Urothelium cell line (cell line): ENCODE measurements at regions not wholly inside any gene's neighbourhood (a gene's known extent, or its start where the extent isn't known, plus 50 kb on each side); places are given as distances from the start of the nearest gene placed in this dataset.

Source experiments
- DNase-seq: peaks from one replicate; pipeline ENCODE4 v3.0.0; 2011; ENCODE audit warnings: low spot score, mixed read lengths
- FAIRE-seq: peaks from 2 replicates; lab custom pipeline; 2011; peaks lifted over from hg19 to GRCh38; lab: Jason Lieb, UNC

DNA sequence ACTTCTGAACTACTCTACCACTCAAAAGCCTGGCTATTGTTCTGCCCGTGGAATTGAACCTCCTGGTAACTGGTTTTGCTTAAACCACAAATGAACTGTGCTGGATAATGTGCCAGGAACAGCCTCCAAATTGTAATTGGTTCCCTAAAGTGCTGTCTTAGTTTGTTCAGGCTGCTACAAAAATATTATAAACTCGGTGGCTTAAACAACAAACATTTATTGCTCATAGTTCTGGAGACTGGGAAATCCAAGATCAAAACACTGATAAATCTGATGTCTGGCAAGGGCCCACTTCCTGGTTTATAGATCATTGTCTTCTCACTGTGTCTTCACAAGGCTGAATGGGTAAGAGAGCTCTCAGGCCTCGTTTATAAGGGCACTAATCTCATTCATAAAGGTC, 149.2 kb upstream of the NCKAP5 start:
- FAIRE-seq (no peak), DNase-seq (no peak)

DNA sequence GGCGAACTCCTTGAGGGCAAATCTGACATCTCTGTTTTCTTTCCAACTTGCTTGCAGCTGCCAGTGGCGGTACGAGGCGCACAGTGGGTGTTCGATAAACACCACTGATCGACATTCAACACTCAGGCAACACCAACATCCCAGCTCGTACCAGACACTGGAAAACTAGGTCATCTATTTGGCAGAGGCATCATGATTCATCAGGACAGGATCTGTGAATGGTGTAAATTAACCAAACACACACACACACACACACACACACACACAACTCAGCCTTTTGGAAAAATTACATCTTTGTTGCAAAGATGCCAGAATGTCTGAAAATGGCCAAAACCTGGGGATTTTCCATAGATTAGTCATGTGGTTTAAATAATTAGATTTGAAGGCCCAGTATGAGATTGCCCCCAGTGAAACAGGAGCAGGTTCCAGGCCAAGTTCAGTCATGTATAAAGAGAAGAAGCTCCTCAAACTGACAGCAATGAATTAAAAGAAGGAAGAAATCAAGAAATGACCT, 150.5 kb upstream of the NCKAP5 start:
- DNase-seq (peak; percentile 37), FAIRE-seq (no peak)

DNA sequence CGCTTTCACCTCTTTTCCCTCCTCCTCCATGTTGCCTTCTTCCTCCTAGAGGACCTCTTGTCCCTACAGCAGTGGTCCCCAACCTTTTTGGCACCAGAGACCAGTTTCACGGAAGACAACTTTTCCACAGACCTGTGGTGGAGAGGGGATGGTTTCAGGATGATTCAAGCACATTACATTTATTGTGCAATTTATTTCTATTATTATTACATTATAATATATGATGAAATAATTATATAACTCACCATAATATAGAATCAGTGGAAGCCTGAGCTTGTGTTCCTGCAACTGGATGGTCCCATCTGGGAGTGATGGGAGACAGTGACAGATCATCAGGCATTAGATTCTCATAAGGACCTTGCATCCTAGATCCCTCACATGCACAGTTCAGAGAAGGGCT, 152.2 kb upstream of the NCKAP5 start:
- FAIRE-seq, result no peak
- DNase-seq, result no peak

DNA sequence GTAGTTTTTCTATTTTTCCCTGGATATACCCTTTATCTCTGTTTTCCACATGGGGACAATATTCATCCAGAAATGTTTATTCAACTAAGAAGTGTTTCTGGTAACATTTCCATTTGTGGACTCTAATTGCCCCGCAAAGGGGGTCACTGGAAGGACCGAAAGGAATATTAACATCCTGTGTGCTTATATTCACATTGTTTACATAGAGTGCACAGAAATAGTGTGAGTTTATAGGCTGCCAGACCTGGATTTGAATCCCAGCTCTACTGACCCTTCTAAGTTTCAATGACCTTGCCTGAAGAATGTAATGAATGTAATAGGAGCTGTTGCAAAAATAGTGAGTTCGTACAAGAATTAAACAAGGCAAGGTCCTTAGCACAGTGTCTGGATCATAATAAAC, 152.9 kb upstream of the NCKAP5 start:
- FAIRE-seq, result no peak

DNA sequence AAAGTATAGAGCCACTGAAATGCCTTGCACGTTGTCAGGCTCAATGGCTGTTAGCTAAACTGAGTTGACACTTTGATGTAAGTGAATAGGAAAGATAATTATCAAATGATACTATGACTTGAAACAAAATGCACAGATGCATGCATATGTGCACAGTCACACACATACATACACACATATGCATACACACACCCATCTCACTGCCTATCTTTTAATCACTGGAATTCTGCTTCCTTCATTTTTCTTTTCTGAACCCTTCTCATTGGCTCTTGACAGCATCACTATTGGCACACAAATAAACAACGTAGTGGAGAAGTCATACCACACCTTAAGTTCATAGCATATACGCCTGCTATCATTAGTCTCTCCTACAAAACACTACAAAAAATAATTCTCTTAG, 154.9 kb upstream of the NCKAP5 start:
- DNase-seq, result no peak
- no peak for FAIRE-seq

More for the DNA sequence above, 152.9 kb upstream of the NCKAP5 start:
- DNase-seq, result no peak

DNA sequence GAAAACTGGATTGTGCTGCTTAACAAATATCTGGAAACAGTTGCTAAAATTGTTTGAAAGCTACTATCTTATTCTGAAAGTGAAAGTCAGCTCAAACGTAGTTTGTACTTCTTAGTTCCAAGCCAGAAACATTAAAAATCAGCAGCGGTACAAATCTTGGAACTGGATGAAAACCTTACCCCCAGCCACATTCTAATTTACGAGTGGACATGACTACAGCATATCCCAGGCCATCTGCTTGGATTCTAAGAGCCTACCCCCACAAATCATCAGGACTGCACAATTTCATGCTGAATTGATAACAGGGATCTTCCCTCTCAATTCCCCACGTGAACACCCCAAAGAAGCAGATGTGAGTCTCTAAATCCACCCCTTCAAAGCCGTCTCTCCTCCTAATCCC, 158.7 kb upstream of the NCKAP5 start:
- DNase-seq, result no peak
- no peak for FAIRE-seq

DNA sequence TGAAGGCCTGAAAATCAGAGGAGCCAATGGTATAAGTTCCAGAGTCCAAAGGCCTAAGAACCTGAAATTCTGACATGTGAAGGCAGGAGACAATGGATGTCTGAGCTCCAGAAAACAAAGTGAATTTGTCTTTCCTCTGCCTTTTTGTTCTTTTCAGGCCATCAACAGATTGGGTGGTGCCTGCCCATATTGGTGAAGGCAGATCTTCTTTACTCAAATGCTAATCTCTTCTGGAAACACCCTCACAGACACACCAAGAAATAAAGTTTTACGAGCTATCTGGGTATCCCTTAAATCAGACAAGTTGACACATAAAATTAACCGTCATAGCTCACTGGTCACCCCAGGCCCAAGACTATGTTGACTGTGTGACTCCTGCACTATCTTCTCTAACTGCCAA, 163.8 kb upstream of the NCKAP5 start:
- FAIRE-seq (no peak), DNase-seq (no peak)

DNA sequence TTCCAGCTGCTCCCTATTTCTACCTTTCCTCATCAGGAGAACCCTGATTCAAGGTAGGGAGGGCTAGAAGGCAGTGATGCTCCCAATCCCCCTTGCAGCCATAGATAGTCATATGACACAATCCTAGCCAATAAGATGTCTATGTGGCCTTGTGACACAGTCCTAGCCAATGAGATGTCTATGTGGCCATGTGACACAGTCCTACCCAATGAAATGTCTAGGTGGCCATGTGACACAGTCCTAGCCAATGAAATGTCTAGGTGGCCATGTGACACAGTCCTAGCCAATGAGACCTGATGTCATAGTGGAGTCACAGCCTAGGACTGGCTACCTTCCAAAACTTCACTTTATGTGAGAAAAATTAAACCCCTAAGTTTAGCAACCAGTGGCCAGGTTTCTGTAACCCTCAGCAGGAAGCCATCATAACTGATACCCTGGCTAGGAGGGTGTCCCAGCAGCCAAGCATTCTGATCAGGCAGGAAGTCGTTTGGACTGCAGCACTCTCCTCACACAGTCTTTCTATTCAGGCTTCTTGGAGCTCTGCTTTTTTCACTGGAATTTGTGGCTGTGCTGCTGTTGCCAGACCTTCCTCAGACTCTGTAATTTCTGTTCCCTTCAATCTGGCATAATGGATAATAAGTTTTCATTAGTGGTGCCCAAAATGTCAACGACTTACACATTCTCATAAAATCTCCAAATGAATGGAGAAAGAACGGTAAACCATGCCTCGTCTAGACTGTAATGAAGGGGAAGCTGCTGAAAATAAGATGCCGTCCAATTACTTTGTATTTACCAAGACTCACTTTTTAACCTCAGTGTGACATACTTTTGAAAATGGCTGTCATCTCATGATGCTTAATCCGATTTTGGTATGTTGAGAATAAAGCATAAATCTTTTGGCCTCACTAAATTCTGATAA, 165.0 kb upstream of the NCKAP5 start:
- no peak for FAIRE-seq
- DNase-seq, result no peak

DNA sequence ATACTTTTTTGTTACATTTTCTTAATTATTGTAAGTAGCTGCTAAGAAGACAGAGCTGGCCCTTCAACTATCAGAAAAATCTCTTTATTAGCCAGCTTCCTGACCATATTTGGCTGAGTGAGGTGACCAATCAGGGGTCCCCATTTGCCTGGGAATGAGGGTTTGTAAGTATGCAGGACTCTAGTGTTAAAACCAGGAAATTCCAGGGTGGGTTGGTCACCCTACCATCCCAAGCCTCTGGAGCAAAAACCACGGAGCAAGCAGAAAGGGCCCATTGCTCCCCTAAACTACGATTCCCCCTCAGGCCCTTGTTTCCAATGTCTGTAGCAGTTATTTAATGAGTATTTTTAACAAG, 165.6 kb upstream of the NCKAP5 start:
- no peak for FAIRE-seq
- no peak for DNase-seq

DNA sequence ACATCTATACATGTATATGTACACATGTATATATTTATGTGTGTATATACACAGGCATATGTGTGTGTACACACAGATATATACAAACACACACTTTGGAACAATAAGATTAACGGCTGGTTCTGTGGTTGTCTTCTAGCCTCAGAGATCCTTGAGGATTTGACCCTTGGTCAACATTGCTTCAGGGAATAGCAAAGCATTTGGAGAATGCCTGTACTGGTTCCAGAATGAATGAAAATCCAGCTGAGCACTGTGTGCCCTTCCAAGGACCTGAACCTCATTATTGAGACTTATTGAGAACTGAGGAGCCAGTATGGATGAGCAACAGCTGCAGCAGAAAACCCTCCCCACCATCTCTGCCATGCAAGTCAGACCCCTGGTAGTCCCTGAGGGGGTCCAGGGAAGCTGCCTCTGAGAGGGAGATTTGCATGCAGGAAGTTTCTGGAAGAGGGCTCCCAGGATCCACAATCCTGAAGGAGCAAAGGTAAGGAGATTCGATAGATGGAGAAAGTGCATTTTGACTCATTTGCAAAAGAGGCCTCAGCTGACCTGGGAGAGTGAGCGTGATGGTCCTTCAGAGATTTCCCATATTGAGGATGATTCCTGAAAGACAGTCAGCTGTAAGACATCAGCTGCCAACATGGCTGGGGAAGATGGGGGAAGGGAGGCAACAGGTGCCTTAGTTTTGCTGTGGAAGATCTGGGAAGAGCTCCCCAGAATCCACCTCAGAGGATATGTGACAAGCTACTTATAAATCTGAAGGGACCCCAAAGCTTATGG, 166.6 kb upstream of the NCKAP5 start:
- FAIRE-seq (no peak), DNase-seq (no peak)

DNA sequence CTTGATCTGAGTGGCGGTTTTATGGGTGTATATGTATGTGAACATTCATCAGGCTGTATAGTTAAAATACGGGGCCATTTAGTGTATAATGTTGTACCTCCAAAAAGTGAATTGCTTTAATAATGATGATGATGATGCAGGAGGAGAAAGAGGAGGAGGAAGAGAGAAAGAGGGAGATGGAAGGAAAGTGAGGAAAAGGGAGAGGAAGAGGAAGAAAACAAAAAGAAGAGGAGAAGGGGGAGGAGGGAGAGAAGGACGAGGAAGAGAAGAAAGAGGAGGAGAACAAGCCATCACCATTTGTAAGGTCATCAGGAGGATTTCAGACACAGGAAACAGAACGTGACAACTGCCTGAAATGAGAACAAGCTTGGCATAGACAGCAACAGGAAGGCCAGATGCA, 168.4 kb upstream of the NCKAP5 start:
- no peak for DNase-seq
- FAIRE-seq, result no peak

DNA sequence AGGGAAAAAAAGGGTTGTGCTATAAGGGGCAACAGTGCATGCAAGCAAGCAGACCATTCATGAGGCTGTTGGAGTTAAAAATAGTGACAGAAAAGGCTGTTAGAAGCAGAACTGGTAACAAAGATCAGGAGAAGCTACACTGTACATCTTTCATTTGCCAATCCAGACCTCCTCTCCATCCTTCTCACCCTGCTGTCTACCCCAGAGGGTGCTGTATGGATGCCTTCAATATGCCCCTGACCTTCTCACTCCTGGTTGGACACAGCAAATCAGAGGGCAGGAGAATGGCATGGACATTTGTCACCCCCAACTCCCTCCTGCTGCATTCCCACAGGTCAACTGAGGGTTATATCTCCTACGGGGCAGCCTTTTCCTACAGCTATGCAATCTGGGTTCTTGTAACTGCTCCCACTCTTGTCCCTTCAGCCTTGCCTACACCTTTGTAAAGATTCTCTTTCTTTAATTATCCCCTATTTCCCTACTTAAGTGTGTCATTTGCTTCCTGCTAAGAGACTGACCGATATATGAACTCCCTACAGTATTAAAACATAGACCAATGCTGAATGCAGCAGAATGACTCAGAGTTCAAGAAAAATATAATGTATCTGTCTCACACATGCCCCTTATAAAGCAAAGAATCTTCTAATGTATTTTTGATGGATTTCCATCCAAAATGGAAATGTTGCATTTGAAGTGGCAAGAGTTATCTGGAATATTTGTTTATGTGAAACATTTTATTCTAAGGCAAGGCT, 169.2 kb upstream of the NCKAP5 start:
- FAIRE-seq, result no peak
- no peak for DNase-seq

DNA sequence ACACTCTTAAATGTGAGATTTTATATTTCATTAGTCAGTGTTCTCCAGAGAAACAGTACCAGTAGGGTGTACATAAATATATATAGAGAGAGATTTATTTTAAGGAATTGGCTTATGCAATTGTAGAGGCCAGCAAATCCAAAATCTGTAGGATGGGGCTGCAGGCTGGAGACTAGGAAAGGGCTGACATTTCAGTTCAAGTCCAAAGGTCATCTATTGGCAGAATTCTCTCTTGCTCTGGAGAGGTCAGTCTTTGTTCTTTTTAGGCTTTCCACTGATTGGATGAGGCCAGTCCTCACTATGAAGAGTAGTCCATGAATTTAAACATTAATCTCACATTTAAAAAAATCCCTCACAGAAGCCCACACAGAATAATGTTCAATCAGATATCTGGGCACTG, 170.8 kb upstream of the NCKAP5 start:
- DNase-seq, result no peak
- no peak for FAIRE-seq

DNA sequence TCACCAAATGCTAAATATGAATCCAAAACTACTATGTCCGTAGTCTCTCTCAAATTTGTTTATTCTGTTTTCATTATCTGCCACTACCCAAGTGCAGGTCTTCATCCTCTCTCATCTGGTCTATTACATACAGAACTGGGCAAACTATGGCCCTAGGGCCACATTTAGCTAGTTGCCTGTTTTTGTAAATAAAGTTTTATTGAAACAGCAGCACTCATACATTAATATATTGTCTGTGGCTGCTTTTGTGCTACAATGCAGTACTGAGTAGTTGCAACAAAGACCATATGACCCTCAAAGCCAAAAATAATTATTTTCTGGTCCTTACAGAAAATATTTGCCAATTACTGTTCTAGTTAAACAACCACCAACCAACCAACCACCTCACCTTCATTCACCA, 172.2 kb upstream of the NCKAP5 start:
- no peak for DNase-seq
- FAIRE-seq, result no peak

DNA sequence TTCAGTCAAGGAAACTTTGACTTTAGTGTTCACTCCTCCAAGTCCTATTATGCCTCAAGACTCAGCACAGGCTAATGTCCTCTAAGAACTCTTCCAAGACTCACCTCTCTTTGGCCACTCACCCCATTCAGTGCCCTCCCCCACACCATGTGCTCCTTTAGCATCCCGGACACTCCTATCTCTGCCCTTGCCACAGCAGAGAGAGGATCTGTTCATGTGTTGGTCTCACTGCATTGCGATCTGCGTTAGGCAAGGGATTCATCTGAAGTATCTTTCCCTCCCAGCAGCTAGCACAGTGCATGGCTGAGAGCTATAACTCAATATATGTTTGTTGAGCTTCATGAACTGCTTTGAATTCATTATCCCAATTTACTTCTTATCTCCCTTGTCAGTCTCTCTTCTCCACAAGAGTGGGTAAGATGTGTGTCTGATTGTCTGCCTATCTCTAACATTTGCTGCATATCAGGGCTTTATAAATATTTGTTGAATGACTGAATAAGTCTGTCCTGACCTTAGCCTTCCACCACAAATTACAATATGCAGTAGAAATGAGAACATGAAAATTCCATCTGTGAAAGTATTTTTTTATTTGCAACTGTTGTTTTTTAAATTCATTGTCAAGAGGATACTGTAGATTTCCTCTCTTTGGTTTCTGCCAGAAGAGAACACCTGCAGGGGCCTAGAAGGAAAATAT, 179.9 kb upstream of the NCKAP5 start:
- no peak for DNase-seq
- FAIRE-seq, result no peak

DNA sequence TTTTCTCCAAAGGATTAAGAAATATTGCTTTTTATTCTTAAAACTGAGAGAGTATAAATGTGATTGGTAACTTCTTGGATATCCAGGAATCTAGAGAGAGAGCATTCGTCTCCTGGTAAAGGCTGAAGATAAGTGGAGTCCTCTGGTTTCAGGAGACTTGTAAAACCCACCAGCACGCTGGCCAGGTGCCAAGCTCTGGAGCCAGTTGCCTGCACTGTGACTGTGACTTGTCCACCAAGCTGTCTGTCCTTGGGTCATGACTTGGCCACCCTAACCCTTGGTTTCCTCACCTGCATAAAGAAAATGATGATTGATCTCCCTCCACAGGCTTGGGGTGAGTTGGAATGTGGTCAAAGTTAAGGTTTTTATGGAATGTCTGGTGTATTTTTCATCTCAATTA, 185.4 kb upstream of the NCKAP5 start:
- DNase-seq (no peak), FAIRE-seq (no peak)

DNA sequence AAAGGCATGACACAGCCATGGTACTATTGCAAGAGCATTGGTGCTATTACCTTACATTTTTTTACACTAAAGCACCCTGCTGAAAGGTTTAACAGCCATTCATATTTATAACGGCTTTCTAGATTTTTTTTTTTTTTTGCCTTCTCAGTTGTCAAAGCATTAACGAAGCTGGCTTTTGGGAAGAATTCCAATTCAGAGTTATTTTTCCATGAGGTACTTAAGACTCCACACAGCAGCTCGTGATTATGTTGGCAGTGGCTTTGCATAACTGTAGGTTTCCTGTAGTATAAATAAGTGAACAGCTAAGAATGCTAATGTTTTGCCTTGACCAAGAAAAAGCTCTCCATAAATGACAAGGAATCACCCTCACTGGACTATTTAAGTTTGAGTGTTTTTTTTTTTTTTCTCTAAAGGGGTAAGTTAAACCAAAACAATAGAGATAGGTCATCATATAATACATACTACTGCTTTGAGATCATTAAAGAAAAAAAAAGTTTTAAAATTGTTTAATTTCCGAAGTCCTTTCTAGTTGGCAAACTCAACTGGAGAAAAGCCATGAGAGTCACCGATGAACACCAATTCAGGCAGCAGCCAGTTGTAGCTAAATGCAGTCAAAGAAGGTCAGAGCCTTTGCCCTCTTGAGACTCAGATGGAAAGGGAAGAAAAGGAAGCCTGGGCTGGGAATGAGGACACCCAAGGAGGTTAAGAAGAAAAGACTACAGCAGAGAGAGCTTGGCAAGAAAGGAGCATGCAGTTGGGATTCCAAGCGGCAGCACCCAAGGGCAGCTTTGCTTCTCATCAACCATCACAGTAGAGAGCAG, 187.4 kb upstream of the NCKAP5 start:
- DNase-seq (no peak), FAIRE-seq (no peak)

DNA sequence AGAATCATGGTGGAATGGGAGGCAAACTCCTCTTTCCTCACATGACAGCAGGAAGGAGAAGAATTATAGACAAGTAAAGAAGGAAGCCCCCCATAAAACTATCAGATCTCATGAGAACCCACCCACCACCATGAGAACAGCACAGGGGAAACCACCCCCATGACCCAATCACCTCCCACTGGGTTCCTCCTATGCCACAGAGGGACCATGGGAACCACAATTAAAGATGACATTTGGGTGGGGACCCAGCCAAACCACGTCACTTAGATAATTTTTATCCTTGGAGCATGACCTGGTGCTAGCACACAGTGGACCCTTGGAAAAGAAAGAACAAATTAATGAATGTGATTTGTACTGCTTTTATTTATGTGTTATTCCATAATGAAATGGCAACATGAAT, 188.6 kb upstream of the NCKAP5 start:
- no peak for DNase-seq
- no peak for FAIRE-seq

DNA sequence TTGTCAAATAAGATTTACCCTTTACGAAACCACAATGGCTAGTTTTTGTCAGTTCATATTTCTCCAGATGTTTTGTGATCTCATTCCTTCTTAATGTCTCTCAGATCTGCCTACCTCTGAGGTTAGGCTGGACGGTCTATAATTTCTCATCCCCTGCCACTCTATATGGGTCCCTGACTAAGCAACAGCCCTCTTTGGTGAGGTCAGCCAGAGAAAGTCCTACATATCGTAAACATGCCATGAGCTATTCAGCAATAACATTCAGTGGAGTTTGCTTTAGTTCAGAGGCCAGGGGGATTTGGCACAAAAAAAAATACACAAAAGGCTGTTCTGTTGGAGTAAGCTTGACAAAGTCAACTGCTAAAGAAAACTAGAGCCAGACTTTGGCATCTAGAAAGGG, 192.1 kb upstream of the NCKAP5 start:
- no peak for DNase-seq
- FAIRE-seq, result no peak

DNA sequence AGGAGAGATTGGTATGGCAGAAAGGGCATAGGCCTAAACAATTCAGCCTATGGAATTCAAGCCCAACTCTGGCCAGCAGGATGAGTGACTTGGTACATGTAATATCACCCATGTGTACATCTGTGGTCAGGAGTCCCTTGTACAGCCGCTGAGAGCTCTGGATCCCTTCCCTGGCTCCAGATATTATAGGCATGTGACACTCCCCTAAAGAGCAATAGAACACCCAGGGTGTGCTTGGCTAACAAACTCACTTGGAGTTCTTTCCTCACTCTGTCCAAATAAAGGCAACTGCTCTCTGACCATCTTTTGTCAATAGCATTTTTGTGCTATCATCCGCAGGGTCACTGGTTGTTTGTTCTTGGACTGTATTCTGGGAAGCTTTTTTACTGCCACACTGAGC, 197.4 kb upstream of the NCKAP5 start:
- DNase-seq, result no peak
- FAIRE-seq, result no peak
